ENCODE measurements at regions not wholly inside any gene's neighbourhood (a gene's known extent, or its start where the extent isn't known, plus 50 kb on each side); places are given as distances from the start of the nearest gene placed in this dataset.
"Not testable (repeated sequence)": the region's sequence is repeated elsewhere in the genome, so short reads cannot be mapped to it uniquely, and the experiment has no call there.

DNA sequence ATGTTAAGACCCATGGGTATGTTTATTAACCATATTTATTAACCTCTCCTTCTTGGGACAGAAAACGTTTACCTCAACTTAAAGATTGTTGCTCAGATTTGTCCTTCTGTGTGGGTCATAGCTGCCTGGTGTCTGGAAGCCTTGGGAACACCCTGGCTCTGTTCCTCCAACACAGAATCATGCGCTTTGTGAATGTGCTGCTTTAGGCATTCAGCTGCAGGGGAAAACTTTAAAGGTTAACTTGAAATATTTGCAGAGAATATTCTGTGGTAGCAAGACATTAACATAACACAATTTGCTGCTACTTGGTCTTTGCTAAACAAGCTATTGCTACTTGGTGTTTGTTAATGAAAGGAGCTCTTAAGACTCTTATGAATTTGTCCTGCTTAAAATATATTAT is 50.5 kb upstream of the THOC3 start:
- not testable (repeated sequence) for DNase-seq

DNA sequence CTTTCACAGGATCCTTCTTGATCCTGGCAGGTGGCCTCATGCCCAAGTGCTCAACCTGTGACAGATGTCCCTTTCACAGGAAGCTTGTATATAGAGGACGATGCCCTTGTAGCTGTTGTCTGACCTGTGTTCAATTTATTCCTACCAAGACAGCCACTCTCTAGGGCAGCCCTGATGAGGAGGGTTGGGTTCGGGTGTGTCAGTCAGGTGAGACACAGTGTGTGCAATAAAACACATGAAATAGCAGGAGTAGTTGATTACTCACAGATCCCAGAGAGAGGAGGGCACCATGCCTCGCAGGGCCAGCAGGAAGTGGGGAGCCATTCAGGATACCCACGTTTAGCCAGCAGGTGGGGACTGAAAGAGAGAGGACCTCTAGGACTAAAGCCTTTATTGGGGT is 52.7 kb upstream of the THOC3 start:
- not testable (repeated sequence) for DNase-seq

DNA sequence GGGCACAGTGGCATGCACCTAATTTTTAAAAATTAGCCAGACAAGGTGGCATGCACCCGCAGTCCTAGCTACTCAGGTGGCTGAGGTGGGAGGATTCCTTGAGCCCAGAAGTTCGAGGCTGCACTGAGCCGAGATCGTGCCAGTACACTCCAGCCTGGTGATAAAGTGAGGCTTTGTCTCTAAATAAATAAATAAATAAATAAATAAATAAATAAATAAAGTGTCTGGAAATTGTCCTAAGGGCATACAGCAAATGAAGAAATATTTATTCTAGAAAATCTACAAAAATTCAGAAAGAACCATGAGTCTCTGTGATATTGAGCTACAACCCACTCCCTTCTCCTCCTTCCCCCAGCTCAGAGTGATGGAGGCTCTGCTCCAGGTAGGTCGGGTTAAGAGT is 55.4 kb upstream of the THOC3 start:
- DNase-seq: not testable (repeated sequence)

DNA sequence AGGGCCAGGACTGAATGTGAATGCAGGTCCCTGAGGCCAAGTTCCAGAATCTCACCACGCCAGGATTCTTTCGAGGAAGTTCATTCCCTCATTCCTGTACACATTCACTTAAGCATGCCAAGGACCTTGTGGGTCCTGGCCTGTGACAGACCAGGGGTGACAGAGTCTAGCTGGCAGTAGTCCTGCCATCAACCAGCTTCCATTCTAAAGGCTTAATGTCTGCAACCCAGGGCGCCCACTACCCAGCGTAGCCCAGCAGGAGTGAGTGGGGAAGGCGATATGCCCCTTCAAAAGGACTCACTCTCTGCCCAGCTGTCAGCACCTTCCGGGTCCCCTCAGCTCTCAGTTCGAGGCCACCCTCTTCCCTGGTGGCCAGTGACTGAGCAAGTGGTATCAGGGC is 61.3 kb upstream of the THOC3 start:
- not testable (repeated sequence) for DNase-seq

DNA sequence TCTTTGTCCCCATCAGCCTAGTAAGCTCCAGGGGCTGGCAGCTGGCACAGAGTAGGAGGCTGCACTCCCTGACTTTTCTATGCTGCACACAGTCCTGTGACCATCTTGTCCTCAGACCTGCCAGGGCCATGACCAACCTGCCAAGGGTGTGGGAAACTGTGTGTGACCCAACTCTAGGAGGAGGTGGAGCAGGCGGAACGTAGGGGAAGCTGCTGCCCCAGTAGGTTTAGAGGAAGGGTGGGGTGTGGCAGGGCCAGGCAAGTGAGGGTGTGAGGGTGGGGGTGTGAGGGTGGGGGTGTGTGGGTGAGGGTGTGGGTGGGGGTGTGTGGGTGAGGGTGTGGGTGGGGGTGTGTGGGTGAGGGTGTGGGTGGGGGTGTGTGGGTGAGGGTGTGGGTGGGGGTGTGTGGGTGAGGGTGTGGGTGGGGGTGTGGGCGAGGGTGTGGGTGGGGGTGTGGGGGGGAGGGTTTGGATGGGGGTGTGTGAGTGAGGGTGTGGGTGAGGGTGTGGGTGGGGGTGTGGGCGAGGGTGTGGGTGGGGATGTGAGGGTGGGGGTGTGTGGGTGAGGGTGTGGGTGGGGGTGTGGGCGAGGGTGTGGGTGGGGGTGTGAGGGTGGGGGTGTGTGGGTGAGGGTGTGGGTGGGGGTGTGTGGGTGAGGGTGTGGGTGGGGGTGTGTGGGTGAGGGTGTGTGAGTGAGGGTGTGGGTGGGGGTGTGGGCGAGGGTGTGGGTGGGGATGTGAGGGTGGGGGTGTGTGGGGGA is 62.4 kb upstream of the THOC3 start:
- not testable (repeated sequence) for DNase-seq

DNA sequence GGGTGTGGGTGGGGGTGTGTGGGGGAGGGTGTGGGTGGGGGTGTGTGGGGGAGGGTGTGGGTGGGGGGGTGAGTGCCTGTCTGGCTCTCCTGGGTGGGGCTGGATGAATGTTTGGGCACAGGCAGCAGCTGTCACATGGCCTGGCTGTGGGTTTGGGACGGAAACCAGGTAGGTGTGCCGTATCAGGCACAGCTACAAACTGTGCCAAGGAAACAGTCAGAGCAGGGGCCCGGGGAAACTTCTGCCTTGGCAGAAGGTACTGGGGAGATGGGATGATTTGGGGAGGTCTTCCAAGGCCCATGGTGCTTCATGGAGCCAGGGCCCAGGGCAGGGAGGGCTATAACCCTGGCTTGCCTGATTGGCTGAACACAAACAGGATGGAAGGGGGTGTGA is 63.0 kb upstream of the THOC3 start:
- not testable (repeated sequence) for DNase-seq

DNA sequence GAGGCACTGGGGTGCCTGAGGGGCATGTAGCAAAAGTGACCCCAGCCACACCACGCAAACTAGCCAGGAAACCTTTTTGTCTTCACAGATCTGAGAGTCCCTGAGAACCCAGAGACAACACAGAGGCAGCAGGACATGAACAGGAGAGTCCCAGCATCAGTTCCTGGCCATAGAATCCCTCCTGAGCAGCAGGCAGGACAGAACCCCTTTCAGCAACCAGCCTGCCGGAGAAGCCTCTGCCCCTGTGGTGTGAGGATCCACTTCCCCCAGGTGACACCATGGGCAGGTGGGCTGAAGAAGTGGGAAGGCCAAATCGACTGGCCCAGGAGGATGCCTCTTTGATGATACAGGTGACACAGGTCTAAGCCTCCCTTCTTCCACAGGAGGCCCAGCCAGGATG is 65.1 kb upstream of the THOC3 start:
- not testable (repeated sequence) for DNase-seq

DNA sequence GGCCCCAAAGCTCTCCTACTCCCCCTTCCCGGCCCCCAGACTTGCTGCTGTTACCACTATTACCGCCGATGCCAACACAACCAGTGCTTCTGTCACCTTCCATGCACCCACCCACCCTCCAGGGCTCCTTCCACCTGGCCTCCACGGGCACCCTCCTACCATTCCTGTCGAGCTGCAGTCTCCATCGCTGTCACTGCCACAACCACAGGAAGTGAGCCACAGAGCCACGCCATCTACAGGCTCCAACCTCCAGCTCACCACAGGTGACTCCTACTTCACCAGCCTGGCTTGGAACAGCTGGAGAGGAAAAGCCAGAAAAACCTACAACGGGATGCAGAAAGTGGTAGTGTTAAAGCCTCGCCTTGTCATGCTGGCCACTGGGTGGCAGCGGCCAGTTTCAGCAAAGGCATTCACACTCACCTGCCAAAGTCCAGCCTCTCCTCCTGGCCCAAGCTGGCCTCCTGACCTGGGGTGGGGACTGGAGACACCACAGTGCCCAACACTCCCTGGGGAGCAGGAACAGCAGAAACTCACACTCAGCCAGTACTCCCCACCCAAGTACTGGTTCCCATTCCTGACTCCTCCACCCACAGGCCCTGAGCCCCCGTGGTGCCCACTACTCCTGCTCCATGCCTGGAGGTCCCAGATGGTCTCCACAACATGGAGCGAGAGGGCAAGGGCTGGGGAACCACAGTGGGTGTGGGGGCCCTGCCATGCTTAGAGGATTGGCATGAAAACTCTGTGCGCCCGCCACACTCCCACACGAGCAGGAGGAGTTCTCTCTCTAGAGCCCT is 66.5 kb upstream of the THOC3 start:
- DNase-seq: not testable (repeated sequence)

DNA sequence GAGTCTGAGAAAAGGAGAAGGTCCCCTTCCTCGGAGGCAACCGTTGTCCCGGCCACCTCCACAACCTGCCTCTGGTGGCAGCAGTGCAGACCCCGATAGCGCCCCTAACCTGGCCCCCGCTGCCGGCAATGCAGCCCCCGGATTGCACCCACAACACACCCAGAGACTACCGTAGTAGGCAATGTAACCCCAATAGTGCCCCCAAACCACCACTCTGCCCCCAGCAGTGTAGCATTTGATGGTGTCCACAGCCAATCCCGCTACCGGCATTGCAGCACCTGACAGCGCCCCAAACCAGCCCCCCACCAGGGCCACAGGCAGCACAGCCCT is 67.1 kb upstream of the THOC3 start:
- DNase-seq: not testable (repeated sequence)

DNA sequence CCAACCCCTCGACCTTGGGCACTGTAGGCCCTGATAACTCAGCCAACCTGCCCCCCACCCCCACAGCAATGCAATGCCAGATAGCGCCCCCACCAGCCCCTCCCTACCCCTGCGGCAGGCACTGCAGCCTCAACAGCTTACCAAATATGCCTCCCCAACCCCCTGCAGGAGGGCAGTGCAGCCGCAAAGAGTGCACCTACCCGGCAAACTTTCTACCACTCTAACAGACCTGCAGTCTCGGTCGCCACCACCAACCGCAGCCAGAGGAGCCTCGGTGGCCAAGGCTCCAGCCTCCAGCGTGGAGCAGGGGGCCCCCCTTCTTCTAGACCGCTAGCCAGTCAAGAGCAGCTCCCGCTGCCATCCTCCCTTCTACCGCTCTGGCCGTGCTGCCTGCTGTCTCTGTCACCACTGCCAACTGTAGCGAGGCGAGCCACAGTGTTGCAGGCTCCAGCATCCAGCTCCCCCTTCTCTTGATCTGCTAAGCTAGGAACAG is 67.7 kb upstream of the THOC3 start:
- DNase-seq: not testable (repeated sequence)

DNA sequence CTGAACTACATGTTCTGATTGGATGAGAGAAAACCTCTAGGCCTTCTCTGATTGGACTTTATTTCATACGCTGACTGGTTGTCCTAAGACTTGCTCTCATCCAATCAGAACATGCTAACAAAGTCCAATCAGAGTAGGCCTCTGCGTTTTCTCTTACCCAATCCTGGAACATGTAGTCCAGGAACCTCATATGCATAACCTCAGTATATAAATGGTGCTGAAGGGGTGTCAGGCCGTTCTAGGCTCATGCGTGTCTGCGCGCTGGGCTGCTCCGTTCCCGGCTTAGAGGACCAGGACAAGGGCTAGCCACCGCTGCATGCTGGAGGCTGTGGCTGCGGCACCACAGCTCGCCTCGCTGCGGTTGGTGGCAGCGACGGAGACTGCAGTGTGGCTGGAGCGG is 68.3 kb upstream of the THOC3 start:
- not testable (repeated sequence) for DNase-seq

DNA sequence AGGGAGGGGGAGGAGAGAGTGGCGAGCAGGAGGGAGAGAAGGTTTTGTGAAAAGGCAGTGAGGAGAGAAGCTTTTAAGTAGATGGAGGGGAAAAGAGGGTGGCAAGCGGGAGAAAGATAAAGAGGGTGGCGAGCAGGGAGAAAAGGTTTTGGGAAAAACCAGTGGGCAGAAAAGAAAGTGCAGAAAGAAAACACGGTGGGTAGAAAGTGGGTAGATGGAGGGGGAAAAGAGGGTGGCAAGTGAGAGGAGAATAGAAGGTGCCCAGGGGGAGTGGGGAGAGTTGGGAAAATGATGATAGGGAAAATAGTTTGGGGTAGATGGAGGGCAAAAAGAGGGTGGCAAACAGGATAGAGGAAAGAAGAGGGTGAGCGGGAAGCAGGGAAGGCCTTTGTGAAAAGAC is 69.1 kb upstream of the THOC3 start:
- DNase-seq: not testable (repeated sequence)

DNA sequence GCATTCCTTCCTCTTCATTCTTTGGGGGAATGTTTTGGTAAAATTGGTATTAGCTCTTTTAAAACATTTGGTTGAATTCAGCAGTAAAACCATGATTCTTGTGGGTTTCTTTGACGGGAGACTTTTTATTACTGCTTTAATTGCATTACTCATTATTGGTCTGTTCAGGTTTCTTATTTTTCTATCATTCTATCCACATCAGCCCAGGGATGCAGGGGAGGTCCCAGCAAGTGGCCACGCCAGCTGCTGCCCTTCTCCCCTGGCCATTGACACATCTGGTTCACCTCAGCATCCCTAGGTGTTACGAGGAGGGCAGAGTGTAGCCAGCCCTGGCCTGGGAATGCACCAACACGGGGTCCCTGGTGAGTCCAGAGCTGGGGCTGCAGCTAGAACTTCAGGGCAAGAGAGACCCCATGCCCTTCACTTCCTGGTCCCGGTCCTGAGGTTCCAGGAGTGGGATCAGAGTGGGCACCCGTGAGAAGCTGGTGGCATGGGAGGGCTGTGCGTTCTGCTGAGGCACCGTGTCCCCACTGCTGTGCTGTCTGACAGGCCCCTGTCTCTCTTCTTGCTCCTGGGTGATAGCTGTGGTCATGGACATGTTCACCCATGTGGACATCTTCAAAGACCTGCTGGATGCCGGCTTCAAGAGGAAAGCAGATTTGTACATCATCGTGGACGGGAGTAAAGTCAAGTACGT is 72.1 kb upstream of the THOC3 start:
- not testable (repeated sequence) for DNase-seq

DNA sequence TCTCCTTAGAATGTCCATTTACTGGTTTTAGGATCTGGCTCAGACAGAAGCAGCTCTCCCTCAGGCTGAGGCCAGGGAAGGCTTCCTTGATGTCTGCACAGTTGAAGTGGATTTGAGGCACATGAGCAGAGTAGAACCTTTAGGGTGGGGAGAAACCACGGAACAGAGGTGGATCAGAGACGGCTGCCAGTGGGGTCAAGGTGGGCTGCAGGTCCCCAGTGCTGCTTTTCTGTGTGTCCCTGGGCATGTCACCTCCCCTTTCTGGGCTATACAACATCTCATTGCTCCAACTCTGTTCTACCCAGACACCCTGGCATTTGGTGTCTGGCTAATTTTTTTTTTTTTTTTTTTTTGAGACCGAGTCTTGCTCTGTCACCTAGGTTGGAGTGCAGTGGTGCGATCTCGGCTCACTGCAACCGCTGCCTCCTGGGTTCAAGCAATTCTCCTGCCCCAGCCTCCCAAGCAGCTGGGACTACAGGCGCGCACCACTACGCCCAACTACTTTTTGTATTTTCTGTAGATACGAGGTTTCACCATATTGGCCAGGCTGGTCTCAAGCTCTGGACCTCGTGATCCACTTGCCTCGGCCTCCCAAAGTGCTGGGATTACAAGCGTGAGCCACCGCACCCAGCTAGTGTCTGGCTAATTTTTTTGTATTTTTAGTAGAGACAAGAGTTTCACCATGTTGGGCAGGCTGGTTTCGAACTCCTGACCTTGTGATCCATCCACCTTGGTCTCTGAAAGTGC is 73.3 kb upstream of the THOC3 start:
- DNase-seq: not testable (repeated sequence)

DNA sequence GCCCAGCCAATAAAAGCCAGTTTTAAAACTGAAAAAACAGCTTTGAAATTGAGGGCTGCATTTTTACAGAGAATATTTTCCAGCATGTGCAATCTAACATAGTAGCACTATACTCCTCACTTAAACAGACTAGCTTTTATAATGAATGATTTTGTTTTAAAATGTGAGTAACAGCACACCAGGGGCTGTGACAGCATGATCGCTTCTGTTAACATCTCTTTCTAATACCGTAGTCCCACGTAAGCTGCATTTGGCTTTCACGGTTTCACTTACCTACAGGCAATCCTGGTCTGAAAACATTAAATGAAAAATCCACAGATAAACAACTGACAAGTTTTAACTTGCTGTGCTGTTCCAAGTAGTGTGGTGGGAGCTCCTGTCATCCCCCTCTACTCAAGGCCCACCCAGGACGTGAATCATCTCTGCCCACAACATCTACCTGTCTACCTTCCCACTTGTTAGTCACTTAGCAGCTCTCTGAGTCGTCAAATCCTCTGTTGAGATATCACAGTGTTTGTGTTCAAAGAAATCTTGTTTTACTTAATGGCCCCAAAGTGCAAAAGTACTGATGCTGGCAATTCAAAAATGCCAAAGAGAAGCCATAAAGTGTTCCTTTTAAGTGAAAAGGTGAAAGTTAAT is 74.0 kb upstream of the THOC3 start:
- not testable (repeated sequence) for DNase-seq

DNA sequence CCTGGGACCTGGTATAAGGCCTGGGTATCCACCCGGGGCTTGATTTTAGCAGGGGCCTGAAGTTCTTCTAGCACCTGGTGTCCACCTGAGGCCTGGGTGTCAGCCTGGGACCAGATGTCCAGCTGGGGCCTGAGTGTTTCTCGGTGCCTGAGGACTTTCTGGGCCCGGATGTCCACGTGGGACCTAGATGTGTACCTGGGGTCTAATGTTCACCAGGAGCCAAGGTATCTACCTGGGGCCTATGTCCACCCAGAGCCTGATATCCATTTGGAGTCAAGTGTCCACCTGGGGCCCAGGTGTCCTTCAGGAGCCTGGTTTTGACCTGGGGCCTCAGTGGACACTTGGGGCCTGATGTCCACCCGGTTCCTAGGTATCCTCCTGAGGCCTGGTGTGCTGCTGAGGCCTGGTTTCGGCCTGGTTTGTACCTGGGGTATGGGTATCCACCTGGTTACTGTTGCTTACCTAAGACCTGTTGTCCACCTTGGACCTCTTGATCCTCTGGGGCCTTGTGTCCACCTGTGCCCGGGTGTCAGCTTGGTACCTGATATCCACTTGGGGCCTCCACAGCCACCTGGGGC is 75.2 kb upstream of the THOC3 start:
- not testable (repeated sequence) for DNase-seq

DNA sequence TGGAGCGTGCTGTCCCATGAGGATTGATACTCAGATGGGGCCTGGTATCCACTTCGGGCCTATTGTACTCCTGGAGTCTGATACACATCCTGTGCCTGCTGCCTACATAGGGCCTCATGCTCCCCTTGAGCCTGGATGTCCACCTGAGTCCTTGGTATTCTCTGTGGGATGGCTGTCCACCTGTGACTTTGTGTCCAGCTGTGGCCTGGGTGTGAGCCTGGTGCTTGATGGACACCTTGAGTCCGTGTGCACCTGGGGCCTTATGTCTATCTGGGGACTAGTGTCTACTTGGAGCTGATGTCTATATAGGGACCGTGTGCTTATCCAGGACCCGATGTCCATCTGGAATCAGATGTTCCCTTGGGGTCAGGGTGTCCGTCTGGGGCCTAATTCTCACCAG is 75.9 kb upstream of the THOC3 start:
- DNase-seq: not testable (repeated sequence)

DNA sequence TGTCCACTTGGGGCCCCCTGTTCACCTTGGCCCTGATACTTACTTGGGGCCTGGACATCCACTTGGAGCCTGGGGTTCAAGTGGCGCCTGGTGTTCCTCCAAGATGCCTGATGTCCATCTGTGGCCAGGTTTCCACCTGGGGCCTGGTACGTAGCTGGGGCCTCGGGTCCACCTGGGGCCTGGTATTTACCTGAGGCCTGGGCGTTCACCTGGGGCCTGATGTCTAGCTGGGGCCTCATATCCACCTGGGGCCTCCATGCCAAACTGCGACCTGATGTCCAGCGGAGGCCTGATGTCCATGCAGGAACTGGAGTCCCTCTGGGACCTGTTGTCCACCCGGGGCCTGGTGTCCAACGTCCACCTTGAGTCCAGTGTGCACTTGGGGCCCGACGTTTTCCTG is 76.3 kb upstream of the THOC3 start:
- DNase-seq: not testable (repeated sequence)

DNA sequence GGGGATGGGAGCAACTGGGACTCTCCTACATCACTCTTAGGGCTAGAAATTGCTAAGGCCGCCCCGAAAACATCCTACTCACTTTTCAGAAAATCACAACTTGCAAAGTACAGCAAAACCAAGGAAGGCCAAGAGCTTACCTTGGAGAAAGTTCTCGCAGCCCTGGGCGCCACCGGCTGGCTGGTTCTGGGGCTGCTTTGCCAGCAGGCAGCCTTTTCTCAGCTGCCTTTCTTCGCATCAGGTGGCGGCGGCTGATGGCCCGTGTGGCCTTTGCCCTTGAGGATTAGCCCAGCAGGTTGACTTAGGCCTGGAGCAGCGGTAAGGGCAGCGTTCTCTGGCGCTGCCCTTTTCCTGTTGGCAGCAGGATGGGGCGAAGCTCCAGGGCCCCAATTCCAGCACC is 77.3 kb upstream of the THOC3 start:
- not testable (repeated sequence) for DNase-seq

DNA sequence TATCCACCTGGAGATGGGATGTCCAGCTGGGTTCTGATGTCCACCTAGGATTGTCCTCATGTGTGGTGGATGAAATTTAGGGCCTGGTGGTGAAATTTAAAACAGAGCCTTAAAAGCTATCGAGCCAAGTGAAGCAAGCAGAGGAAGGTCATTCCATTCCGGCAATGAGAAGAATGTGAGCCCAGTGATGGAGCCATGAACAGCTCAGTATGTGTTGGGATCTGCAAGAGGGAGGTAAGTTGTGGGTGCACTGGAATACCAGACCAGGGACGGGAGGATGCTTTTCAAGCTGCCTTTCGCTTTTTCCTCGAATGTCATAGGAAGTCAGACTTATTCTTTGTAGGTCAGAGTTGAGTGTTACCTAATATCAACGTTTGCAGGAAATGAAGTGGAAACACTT is 80.6 kb upstream of the THOC3 start:
- DNase-seq: not testable (repeated sequence)

DNA sequence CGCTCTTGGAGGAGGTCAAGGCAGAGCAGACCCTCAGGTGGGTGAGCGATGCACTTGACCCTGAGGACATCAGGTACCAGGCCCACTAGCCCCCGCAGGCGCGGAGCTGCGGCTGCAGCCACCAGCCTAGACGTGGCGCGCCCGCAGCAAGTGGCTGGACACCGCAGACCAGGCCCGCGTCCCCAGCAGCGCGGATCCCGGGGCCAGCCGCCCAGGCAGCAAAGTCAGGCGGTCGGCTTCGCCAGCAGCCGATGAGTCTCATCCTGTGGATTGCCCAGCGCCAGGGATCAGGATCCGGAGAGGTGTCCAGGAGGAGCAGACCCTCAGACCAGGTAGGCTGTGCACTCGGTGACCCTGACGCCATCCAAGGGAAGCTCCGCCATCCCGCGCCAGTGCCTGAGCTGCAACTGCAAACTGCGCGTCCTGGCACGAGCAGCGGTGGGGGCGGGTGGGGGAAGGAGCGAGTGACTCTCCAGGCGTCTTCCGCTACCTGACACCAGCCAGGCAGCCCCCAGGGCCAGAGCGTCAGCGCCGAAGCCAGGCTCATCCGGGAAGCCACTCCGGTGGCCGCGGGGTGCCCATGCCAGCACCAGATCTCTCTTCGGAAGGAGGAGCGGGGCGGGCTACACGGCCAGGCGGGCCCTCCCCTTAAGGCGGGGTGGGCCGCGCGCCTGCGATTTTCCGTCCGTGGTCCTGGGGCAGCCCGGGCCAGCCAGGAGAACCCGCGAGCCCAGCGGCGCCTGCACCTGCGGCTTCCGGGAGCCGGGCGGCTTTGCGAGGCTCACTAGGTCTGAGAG is 92.6 kb upstream of the THOC3 start:
- not testable (repeated sequence) for DNase-seq
